C4-2B (cell line): ENCODE measurements at regions not wholly inside any gene's neighbourhood (a gene's known extent, or its start where the extent isn't known, plus 50 kb on each side); places are given as distances from the start of the nearest gene placed in this dataset.

ENCODE experiments used
- CTCF ChIP-seq: fragments of 450-650 bp; conservative IDR thresholded peaks from 2 replicates; pipeline ENCODE4 v1.5.1; 2017; ENCODE audit warnings: mild to moderate bottlenecking
- ZFX ChIP-seq: fragments of 450-650 bp; IDR thresholded peaks from 2 replicates; pipeline ENCODE4 v1.6.1; 2017

DNA sequence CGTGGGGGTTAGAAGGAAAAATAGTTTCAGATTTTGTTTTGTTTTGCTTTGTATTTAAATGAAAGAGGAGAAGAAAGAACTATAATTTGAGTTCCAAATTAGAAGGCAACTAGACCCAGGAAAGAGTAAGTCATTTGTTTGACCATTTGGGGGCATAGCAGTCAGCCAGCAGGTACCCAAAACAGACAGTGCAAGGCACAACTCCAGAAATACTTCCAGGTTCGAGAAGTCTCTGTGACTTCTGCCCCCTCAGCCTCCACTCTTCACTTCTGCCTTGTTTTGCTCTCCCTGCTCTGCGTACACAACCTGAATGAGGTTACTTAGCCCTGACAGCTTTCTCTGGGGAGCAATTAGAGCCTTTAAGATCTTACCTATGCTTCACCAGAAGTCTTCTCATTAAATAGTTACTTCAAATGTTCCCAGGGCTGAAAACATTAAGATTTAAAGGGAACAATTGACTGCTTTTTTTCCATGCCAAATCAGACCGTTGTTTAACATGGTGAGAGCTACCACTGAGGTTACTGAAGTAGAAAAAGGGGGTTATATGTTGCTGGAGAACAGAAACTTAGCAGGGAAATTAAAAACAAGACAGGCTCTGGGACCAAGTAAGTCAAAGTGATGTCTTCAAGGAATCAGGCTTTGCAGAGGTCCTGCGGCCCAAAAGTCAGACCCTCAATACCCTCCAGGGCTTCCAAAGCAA is 216.9 kb downstream of the BCL11A start:
- TF ChIP-seq CTCF (no peak), ZFX (no peak)
